Stomach (tissue), 4 donors: ENCODE measurements at regions not wholly inside any gene's neighbourhood (a gene's known extent, or its start where the extent isn't known, plus 50 kb on each side); places are given as distances from the start of the nearest gene placed in this dataset.

Experiments used
- CTCF ChIP-seq, 7 experiments: fragments of 450-650 bp in 4 of 7; fragments of 200-600 bp in 3 of 7; sonication (generic) in 3 of 7; IDR thresholded peaks; one replicate each; pipeline ENCODE4 v1.5.1; 2016 to 2019; ENCODE audit warnings: antibody characterized with exemption in 7 of 7, control low read depth in 2 of 7, mild to moderate bottlenecking in 1 of 7
- POLR2A ChIP-seq, 4 donors: fragments of 450-650 bp; IDR thresholded peaks; one replicate each; pipeline ENCODE4 v1.6.1; 2016; ENCODE audit warnings: antibody characterized with exemption in 4 of 4, control low read depth in 2 of 4, mild to moderate bottlenecking in 1 of 4, moderate library complexity in 1 of 4

DNA sequence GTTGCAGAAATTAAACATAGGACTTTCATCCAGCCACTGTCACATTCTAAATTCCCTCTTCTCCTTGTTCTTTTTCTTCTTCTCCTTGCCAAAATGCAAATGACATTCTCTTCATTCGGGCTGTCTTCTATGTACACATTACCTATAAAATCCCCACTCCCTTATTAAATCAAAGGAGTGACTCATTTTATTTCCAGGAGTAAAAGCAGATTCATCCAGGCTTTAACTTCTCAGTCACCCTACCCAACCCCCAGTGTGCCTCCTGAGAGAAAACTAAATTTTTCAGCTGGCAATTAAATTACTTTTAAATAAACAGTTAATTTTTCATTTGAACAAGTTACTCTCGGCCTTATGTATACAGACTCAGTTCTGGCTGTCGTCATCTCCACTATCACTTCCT lies 223.9 kb upstream of the SHH start:
- no peak for TF ChIP-seq POLR2A (IDR thresholded peaks at IDR 0.05)
- no peak for TF ChIP-seq CTCF (IDR thresholded peaks at IDR 0.05)
